Upper lobe of left lung (tissue), 4 donors: ENCODE measurements at regions not wholly inside any gene's neighbourhood (a gene's known extent, or its start where the extent isn't known, plus 50 kb on each side); places are given as distances from the start of the nearest gene placed in this dataset.

Source experiments
- POLR2A ChIP-seq, 4 donors: fragments of 450-650 bp; IDR thresholded peaks; one replicate each; pipeline ENCODE4 v1.5.1; 2016 to 2017; ENCODE audit warnings: antibody characterized with exemption in 4 of 4, mild to moderate bottlenecking in 2 of 4
- POLR2AphosphoS5 ChIP-seq, 2 donors: sonication (generic); formaldehyde crosslinking; IDR thresholded peaks; one replicate each; pipeline ENCODE4 v1.5.1; 2017; ENCODE audit warnings: antibody characterized with exemption in 2 of 2
- TF ChIP-seq, protein P1 (sequence below), 6 experiments: fragments of 450-650 bp in 4 of 6; fragments of 200-600 bp in 2 of 6; sonication (generic) in 2 of 6; IDR thresholded peaks; one replicate each; pipeline ENCODE4 v1.5.1; 2016 to 2019; ENCODE audit warnings: antibody characterized with exemption in 6 of 6

DNA sequence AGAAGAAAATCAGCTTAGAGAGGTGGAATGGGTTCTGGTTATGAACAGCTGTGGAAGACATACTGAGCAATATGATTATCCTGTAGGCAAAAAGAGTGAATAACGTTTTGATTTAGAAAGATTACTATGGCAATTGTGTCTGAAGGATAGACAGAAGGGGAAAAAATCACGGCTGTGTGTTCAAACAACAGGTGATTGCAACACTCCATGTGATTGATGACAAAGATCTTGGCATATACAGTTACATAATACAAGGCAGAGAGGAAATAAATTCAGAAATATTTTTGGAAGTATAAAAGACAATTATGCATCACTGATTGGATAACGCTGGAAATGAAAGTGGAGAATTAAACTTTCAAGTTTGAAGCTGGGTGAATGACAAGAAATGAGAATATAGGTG is 58.5 kb upstream of the KCNJ3 start:
- TF ChIP-seq, protein P1, sequence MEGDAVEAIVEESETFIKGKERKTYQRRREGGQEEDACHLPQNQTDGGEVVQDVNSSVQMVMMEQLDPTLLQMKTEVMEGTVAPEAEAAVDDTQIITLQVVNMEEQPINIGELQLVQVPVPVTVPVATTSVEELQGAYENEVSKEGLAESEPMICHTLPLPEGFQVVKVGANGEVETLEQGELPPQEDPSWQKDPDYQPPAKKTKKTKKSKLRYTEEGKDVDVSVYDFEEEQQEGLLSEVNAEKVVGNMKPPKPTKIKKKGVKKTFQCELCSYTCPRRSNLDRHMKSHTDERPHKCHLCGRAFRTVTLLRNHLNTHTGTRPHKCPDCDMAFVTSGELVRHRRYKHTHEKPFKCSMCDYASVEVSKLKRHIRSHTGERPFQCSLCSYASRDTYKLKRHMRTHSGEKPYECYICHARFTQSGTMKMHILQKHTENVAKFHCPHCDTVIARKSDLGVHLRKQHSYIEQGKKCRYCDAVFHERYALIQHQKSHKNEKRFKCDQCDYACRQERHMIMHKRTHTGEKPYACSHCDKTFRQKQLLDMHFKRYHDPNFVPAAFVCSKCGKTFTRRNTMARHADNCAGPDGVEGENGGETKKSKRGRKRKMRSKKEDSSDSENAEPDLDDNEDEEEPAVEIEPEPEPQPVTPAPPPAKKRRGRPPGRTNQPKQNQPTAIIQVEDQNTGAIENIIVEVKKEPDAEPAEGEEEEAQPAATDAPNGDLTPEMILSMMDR (IDR thresholded peaks at IDR 0.05): no peak
- TF ChIP-seq POLR2AphosphoS5 (IDR thresholded peaks at IDR 0.05) (no peak), POLR2A (IDR thresholded peaks at IDR 0.05) (no peak)
